ENCODE measurements at regions not wholly inside any gene's neighbourhood (a gene's known extent, or its start where the extent isn't known, plus 50 kb on each side); places are given as distances from the start of the nearest gene placed in this dataset.

DNA sequence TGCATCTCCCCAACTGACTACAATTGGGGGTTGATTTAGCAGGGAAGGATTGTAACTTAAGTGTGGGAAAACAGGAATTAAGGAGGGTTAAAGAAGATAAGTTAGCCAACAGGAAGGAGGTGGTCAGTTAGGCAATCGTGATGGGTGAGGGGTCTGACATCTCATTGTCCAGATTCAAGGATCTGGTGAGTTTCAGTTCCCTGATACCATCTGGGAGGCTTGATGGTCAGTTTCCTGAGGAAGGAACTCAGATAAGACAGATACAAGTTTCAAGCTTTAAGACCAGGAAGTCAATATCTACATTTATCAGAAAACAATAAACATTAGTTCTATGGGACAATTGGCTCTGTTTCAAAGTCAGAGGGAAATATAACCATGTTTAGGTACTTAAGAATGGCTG lies 601.8 kb downstream of the SLITRK6 start:
- TF ChIP-seq, protein P1, sequence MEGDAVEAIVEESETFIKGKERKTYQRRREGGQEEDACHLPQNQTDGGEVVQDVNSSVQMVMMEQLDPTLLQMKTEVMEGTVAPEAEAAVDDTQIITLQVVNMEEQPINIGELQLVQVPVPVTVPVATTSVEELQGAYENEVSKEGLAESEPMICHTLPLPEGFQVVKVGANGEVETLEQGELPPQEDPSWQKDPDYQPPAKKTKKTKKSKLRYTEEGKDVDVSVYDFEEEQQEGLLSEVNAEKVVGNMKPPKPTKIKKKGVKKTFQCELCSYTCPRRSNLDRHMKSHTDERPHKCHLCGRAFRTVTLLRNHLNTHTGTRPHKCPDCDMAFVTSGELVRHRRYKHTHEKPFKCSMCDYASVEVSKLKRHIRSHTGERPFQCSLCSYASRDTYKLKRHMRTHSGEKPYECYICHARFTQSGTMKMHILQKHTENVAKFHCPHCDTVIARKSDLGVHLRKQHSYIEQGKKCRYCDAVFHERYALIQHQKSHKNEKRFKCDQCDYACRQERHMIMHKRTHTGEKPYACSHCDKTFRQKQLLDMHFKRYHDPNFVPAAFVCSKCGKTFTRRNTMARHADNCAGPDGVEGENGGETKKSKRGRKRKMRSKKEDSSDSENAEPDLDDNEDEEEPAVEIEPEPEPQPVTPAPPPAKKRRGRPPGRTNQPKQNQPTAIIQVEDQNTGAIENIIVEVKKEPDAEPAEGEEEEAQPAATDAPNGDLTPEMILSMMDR (IDR thresholded peaks at IDR 0.05; ENCODE audit: low read depth, low read length): no peak
- TF ChIP-seq EZH2phosphoT487 (IDR thresholded peaks at IDR 0.05; ENCODE audit: low read depth): no peak
